ENCODE measurements at regions not wholly inside any gene's neighbourhood (a gene's known extent, or its start where the extent isn't known, plus 50 kb on each side); places are given as distances from the start of the nearest gene placed in this dataset.
"Not testable (repeated sequence)": the region's sequence is repeated elsewhere in the genome, so short reads cannot be mapped to it uniquely, and the experiment has no call there.

DNA sequence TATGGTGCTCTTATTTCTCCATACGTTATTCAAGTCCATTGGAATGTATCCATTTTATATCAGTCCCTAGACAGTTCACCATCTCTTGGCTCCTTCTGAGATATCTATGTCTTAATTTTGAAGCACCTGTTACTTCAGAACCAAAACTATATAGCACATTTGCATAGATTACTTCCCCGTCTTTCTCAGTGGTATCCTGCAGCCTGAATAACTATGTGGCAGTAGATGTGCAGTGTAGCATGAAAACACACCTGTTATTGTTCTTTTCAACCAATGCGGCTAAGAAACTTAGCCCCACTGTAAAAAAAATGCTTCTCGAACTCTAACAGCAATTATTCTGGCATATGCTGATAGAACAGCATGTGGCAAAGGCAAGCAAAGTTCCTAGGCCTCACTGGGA is 1184.4 kb upstream of the ADGRB3 start:
- TF ChIP-seq CTCF (IDR thresholded peaks at IDR 0.05): no peak
- Histone ChIP-seq H3K36me3 (no peaks in the 10 kb centered on the region), H3K9me3 (no peaks in the 10 kb centered on the region), H3K27ac (no peak overlapping the region), H3K4me1 (ENCODE audit: control insufficient read depth in 1 of 2, low read depth in 2 of 2) (no peaks in the 10 kb centered on the region), H3K4me3 (no peak overlapping the region), H3K27me3 (replicated peaks; ENCODE audit: insufficient read depth) (no peaks in the 10 kb centered on the region)
- DNase-seq (ENCODE audit: low spot score) (no peak), ATAC-seq (ENCODE audit: insufficient number of reproducible peaks, low FRiP score, low read depth) (no peak)

DNA sequence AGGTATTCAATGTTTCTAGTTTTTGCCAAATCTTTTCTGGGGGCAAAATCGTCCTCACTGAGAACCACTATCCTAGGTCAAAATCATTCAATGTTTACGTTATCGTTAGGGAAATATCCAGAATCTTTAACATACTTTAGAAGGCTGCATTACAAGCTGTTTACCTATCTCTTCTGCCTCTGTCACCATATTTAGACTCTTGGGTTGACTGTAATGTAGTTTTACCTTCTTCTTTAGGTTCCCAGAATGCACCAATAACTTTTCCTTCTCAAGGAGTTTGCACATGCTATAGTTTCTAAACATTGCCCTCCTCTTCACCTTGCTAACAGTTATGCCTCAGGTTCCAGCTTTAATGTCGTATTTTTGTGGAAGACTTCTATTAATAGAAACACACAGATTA is 1185.5 kb upstream of the ADGRB3 start:
- DNase-seq (ENCODE audit: low spot score): no peak
- ATAC-seq (ENCODE audit: insufficient number of reproducible peaks, low FRiP score, low read depth): no peak
- Histone ChIP-seq H3K36me3 (no peaks in the 10 kb centered on the region), H3K4me1 (ENCODE audit: control insufficient read depth in 1 of 2, low read depth in 2 of 2) (no peaks in the 10 kb centered on the region), H3K4me3 (no peak overlapping the region), H3K27ac (no peak overlapping the region), H3K9me3 (no peaks in the 10 kb centered on the region), H3K27me3 (replicated peaks; ENCODE audit: insufficient read depth) (no peaks in the 10 kb centered on the region)
- no peak for TF ChIP-seq CTCF (IDR thresholded peaks at IDR 0.05)

GRCh38 chr6:67433124-67433523 is 1202.0 kb upstream of the ADGRB3 start:
- H3K9me3 ChIP-seq: no peaks in the 10 kb centered on the region
- H3K27me3 ChIP-seq (replicated peaks; ENCODE audit: insufficient read depth): no peaks in the 10 kb centered on the region
- ATAC-seq (ENCODE audit: insufficient number of reproducible peaks, low FRiP score, low read depth) (no peak), DNase-seq (ENCODE audit: low spot score) (no peak)
- H3K4me3 ChIP-seq: no peak overlapping the region
- no peaks in the 10 kb centered on the region for H3K4me1 ChIP-seq (ENCODE audit: control insufficient read depth in 1 of 2, low read depth in 2 of 2)
- H3K36me3 ChIP-seq: no peaks in the 10 kb centered on the region
- no peak overlapping the region for H3K27ac ChIP-seq
- TF ChIP-seq CTCF (IDR thresholded peaks at IDR 0.05): no peak

- H3K4me3 ChIP-seq: no peak overlapping the region
- no peaks in the 10 kb centered on the region for H3K4me1 ChIP-seq (ENCODE audit: control insufficient read depth in 1 of 2, low read depth in 2 of 2)
- no peaks in the 10 kb centered on the region for H3K9me3 ChIP-seq
- no peak overlapping the region for H3K27ac ChIP-seq
- no peak for ATAC-seq (ENCODE audit: insufficient number of reproducible peaks, low FRiP score, low read depth)
- no peak for TF ChIP-seq CTCF (IDR thresholded peaks at IDR 0.05)
- H3K36me3 ChIP-seq: no peaks in the 10 kb centered on the region
- no peaks in the 10 kb centered on the region for H3K27me3 ChIP-seq (replicated peaks; ENCODE audit: insufficient read depth)
- no peak for DNase-seq (ENCODE audit: low spot score)
Measured at GRCh38 chr6:67431076-67431475, 1204.0 kb upstream of the ADGRB3 start.

GRCh38 chr6:67426686-67427085 is 1208.4 kb upstream of the ADGRB3 start:
- not testable (repeated sequence) for ATAC-seq (ENCODE audit: insufficient number of reproducible peaks, low FRiP score, low read depth); H3K36me3 ChIP-seq; H3K27ac ChIP-seq; H3K9me3 ChIP-seq; DNase-seq (ENCODE audit: low spot score); H3K4me3 ChIP-seq; H3K4me1 ChIP-seq (ENCODE audit: control insufficient read depth in 1 of 2, low read depth in 2 of 2); H3K27me3 ChIP-seq (replicated peaks; ENCODE audit: insufficient read depth)

DNA sequence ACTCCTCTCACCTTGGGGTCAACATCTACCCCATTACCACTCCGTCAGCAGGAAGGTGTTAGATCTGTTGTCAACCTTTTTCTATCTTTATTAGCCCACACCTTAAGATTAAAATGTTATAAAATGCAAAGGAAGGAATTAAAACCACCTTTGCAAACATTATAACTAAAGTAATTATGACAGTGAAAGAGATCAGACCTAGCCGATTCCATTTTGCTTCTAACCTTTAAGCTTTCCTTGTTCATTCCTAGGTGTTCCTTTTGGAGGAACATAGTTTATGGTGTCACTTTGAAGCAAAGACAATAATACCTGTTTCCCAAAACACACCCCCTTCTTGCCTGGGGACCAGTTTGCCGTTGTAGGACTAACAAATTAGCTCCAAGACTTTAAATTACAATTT is 1223.0 kb upstream of the ADGRB3 start:
- Histone ChIP-seq H3K27ac (no peak overlapping the region), H3K36me3 (no peaks in the 10 kb centered on the region), H3K27me3 (replicated peaks; ENCODE audit: insufficient read depth) (no peaks in the 10 kb centered on the region), H3K4me1 (ENCODE audit: control insufficient read depth in 1 of 2, low read depth in 2 of 2) (no peaks in the 10 kb centered on the region), H3K4me3 (no peak overlapping the region), H3K9me3 (no peaks in the 10 kb centered on the region)
- ATAC-seq (ENCODE audit: insufficient number of reproducible peaks, low FRiP score, low read depth): no peak
- TF ChIP-seq CTCF (IDR thresholded peaks at IDR 0.05): no peak
- DNase-seq (ENCODE audit: low spot score): no peak

Data from thoracic aorta (tissue), 2 donors.